ENCODE measurements at regions not wholly inside any gene's neighbourhood (a gene's known extent, or its start where the extent isn't known, plus 50 kb on each side); places are given as distances from the start of the nearest gene placed in this dataset.
A peak's percentile ranks its signal among the peaks of the same experiment; 100 is the strongest.

- TF ChIP-seq, protein P1, sequence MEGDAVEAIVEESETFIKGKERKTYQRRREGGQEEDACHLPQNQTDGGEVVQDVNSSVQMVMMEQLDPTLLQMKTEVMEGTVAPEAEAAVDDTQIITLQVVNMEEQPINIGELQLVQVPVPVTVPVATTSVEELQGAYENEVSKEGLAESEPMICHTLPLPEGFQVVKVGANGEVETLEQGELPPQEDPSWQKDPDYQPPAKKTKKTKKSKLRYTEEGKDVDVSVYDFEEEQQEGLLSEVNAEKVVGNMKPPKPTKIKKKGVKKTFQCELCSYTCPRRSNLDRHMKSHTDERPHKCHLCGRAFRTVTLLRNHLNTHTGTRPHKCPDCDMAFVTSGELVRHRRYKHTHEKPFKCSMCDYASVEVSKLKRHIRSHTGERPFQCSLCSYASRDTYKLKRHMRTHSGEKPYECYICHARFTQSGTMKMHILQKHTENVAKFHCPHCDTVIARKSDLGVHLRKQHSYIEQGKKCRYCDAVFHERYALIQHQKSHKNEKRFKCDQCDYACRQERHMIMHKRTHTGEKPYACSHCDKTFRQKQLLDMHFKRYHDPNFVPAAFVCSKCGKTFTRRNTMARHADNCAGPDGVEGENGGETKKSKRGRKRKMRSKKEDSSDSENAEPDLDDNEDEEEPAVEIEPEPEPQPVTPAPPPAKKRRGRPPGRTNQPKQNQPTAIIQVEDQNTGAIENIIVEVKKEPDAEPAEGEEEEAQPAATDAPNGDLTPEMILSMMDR (IDR thresholded peaks at IDR 0.05; ENCODE audit: unreplicated experiment) = no peak
- H3K4me1 Mint-ChIP-seq (ENCODE audit: low read depth) = peaks cover 7% of the 10 kb centered on the region
- peaks cover 4% of the 10 kb centered on the region for H3K9me3 Mint-ChIP-seq (ENCODE audit: low read depth)
- H3K4me3 Mint-ChIP-seq (ENCODE audit: low read depth) = no peak overlapping the region
- no peaks in the 10 kb centered on the region for H3K36me3 Mint-ChIP-seq (ENCODE audit: insufficient read depth)
- DNase-seq (ENCODE audit: low spot score, unreplicated experiment) = no peak
- no peak overlapping the region for H3K27ac Mint-ChIP-seq
- H3K27me3 Mint-ChIP-seq = no peaks in the 10 kb centered on the region
These were observed 225.8 kb upstream of the SOX5 start for GRCh38 chr12:24175284-24175683.

- no peak overlapping the region for H3K4me3 Mint-ChIP-seq (ENCODE audit: low read depth)
- DNase-seq (ENCODE audit: low spot score, unreplicated experiment) = no peak
- TF ChIP-seq, protein P1 (IDR thresholded peaks at IDR 0.05; ENCODE audit: unreplicated experiment) = no peak
- no peaks in the 10 kb centered on the region for H3K36me3 Mint-ChIP-seq (ENCODE audit: insufficient read depth)
- H3K9me3 Mint-ChIP-seq (ENCODE audit: low read depth) = peaks cover 4% of the 10 kb centered on the region
- no peak overlapping the region for H3K27ac Mint-ChIP-seq
- H3K27me3 Mint-ChIP-seq = no peaks in the 10 kb centered on the region
- peaks cover 7% of the 10 kb centered on the region for H3K4me1 Mint-ChIP-seq (ENCODE audit: low read depth)
These were observed 223.6 kb upstream of the SOX5 start for GRCh38 chr12:24173067-24173466.

GRCh38 chr12:24172773-24173066 is 223.2 kb upstream of the SOX5 start:
- no peak for DNase-seq (ENCODE audit: low spot score, unreplicated experiment)
- no peak overlapping the region for H3K4me3 Mint-ChIP-seq (ENCODE audit: low read depth)
- H3K36me3 Mint-ChIP-seq (ENCODE audit: insufficient read depth) = no peaks in the 10 kb centered on the region
- TF ChIP-seq, protein P1 (IDR thresholded peaks at IDR 0.05; ENCODE audit: unreplicated experiment) = no peak
- H3K4me1 Mint-ChIP-seq (ENCODE audit: low read depth) = peaks cover 7% of the 10 kb centered on the region
- no peak overlapping the region for H3K27ac Mint-ChIP-seq
- no peaks in the 10 kb centered on the region for H3K27me3 Mint-ChIP-seq
- H3K9me3 Mint-ChIP-seq (ENCODE audit: low read depth) = peaks cover 4% of the 10 kb centered on the region

DNA sequence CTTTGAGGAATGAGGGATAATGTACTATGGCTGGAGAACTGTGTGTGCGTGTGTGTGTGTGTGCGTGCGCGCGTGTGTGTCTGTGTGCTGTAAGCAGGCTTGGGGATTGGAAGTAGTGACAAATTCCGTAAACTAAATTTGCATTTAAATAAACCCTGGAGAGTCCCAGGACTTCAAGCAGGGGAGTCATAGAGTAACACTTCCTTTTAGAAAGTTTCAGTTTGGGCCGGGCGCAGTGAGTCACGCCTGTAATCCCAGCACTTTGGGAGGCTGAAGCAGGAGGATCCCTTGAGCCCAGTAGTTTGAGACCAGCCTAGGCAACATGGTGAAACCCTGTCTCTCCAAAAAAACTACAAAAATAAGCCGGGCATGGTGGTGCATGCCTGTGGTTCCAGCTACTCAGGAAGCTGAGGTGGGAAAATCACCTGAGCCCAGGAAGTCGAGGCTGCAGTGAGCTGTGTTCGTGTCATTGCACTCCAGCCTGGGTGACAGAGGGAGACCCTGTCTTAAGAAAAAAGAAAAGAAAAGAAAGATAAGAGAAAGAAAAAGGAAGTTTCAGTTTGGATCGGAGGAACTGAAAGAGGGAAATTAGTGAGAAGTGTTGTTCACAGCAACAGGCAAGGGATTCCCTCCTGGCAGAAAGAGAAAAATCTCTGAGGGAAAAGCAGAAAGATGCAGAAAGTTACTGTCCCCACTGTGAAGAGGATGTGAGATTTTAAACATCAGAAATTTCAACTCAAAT is 222.7 kb upstream of the SOX5 start:
- TF ChIP-seq, protein P1 (IDR thresholded peaks at IDR 0.05; ENCODE audit: unreplicated experiment) = no peak
- Mint-ChIP-seq H3K27ac (no peak overlapping the region), H3K4me3 (ENCODE audit: low read depth) (no peak overlapping the region), H3K36me3 (ENCODE audit: insufficient read depth) (no peaks in the 10 kb centered on the region), H3K4me1 (ENCODE audit: low read depth) (peaks cover 12% of the 10 kb centered on the region), H3K27me3 (no peaks in the 10 kb centered on the region), H3K9me3 (ENCODE audit: low read depth) (peaks cover 4% of the 10 kb centered on the region)
- DNase-seq (ENCODE audit: low spot score, unreplicated experiment) = no peak

GRCh38 chr12:24155042-24155441 is 205.6 kb upstream of the SOX5 start:
- Mint-ChIP-seq H3K27me3 (no peaks in the 10 kb centered on the region), H3K36me3 (ENCODE audit: insufficient read depth) (no peaks in the 10 kb centered on the region)

More at GRCh38 chr12:24155042-24155441, 205.6 kb upstream of the SOX5 start:
- Mint-ChIP-seq H3K4me3 (ENCODE audit: low read depth) (no peak overlapping the region), H3K9me3 (ENCODE audit: low read depth) (no peaks in the 10 kb centered on the region), H3K27ac (no peak overlapping the region), H3K4me1 (ENCODE audit: low read depth) (peaks cover 10% of the 10 kb centered on the region)
- no peak for DNase-seq (ENCODE audit: low spot score, unreplicated experiment)
- TF ChIP-seq, protein P1 (IDR thresholded peaks at IDR 0.05; ENCODE audit: unreplicated experiment) = peak; percentile 24
